OCI-LY3 (cell line): ENCODE measurements at regions not wholly inside any gene's neighbourhood (a gene's known extent, or its start where the extent isn't known, plus 50 kb on each side); places are given as distances from the start of the nearest gene placed in this dataset.

Source experiments
- H2AFZ ChIP-seq: fragments of 200-600, 300-600 bp; shearing (Covaris generic); 2 replicates; pipeline ENCODE4 v1.6.0; 2014; ENCODE audit warnings: antibody characterized with exemption, low read depth, low read length
- H3K27ac ChIP-seq: fragments of 200-600, 300-600 bp; sonication (generic); 2 replicates; pipeline ENCODE4 v1.5.1; 2014; ENCODE audit warnings: mild to moderate bottlenecking, low read length, moderate library complexity, mixed read lengths
- H3K27me3 ChIP-seq: fragments of 200-600, 300-600 bp; sonication (generic); 2 replicates; pipeline ENCODE4 v1.6.1; 2014; ENCODE audit warnings: low read depth, low read length, mixed read lengths
- H3K36me3 ChIP-seq: fragments of 200-600, 300-600 bp; sonication (generic); replicated peaks from 2 replicates; pipeline ENCODE3; 2014; ENCODE audit warnings: low read depth, low read length, mixed read lengths
- H3K4me1 ChIP-seq: fragments of 300-600, 200-600 bp; sonication (generic); 2 replicates; pipeline ENCODE4 v1.6.1; 2014; ENCODE audit warnings: low read length, mixed read lengths
- H3K4me2 ChIP-seq: fragments of 200-600, 300-600 bp; sonication (generic); 2 replicates; pipeline ENCODE4 v1.6.1; 2014; ENCODE audit warnings: low read length, mixed read lengths
- H3K4me3 ChIP-seq: fragments of 300-600, 200-600 bp; sonication (generic); 2 replicates; pipeline ENCODE4 v1.5.1; 2014; ENCODE audit warnings: antibody characterized with exemption, mild to moderate bottlenecking, low read length, moderate library complexity
- H3K79me2 ChIP-seq: fragments of 300-600, 200-600 bp; shearing (Covaris generic); 2 replicates; pipeline ENCODE4 v1.6.1; 2014; ENCODE audit warnings: mild to moderate bottlenecking, low read length, mixed read lengths
- H3K9ac ChIP-seq: fragments of 300-600, 200-600 bp; shearing (Covaris generic); 2 replicates; pipeline ENCODE4 v1.6.0; 2014; ENCODE audit warnings: mild to moderate bottlenecking, low read length, moderate library complexity
- H3K9me3 ChIP-seq: fragments of 200-600, 300-600 bp; shearing (Covaris generic); 2 replicates; pipeline ENCODE4 v1.6.1; 2014; ENCODE audit warnings: low read length, mixed read lengths; ENCODE audit not compliant: insufficient read depth
- H4K20me1 ChIP-seq: fragments of 200-600, 300-600 bp; sonication (generic); 2 replicates; pipeline ENCODE4 v1.6.1; 2016; ENCODE audit warnings: low read length, mixed read lengths; ENCODE audit not compliant: insufficient read depth
- EZH2phosphoT487 ChIP-seq: fragments of 200-600 bp; shearing (Covaris generic); IDR thresholded peaks from 2 replicates; pipeline ENCODE4 v1.6.1; 2018; ENCODE audit warnings: antibody characterized with exemption, mixed run types, low read depth
- TF ChIP-seq, protein P1 (sequence below): fragments of 200-600, 300-600 bp; sonication (generic); IDR thresholded peaks from 2 replicates; pipeline ENCODE4 v1.5.1; 2014; ENCODE audit warnings: antibody characterized with exemption, low read length, low read depth

DNA sequence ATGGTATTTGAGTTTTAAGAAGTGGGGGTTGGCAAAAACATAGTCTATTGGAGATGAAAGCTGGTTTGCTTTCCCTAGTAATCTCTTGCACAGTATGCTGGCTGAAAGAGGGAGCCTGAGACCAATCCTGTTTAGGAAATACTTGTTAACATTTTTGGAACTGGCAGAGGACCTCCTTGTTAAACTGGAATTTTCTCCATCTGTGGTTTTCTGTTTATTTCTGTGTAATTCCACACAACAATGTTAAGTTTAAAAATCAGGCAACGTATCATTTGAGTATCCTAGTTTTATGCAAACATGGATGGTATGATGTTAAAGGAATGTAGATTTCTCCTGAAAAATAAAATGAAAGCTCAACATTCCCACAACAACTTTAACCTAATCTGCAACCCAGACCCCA, 536.0 kb upstream of the TBL1XR1 start:
- H4K20me1 ChIP-seq = no peaks in the 10 kb centered on the region
- peaks cover 14% of the 10 kb centered on the region for H3K4me1 ChIP-seq
- H2AFZ ChIP-seq = no peak overlapping the region
- H3K9ac ChIP-seq = no peak overlapping the region
- no peaks in the 10 kb centered on the region for H3K36me3 ChIP-seq
- H3K27me3 ChIP-seq = no peaks in the 10 kb centered on the region
- H3K79me2 ChIP-seq = no peaks in the 10 kb centered on the region
- no peak for TF ChIP-seq EZH2phosphoT487
- TF ChIP-seq, protein P1, sequence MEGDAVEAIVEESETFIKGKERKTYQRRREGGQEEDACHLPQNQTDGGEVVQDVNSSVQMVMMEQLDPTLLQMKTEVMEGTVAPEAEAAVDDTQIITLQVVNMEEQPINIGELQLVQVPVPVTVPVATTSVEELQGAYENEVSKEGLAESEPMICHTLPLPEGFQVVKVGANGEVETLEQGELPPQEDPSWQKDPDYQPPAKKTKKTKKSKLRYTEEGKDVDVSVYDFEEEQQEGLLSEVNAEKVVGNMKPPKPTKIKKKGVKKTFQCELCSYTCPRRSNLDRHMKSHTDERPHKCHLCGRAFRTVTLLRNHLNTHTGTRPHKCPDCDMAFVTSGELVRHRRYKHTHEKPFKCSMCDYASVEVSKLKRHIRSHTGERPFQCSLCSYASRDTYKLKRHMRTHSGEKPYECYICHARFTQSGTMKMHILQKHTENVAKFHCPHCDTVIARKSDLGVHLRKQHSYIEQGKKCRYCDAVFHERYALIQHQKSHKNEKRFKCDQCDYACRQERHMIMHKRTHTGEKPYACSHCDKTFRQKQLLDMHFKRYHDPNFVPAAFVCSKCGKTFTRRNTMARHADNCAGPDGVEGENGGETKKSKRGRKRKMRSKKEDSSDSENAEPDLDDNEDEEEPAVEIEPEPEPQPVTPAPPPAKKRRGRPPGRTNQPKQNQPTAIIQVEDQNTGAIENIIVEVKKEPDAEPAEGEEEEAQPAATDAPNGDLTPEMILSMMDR = no peak
- no peak overlapping the region for H3K4me3 ChIP-seq
- H3K27ac ChIP-seq = no peak overlapping the region
- H3K4me2 ChIP-seq = no peak overlapping the region
- H3K9me3 ChIP-seq = no peaks in the 10 kb centered on the region

DNA sequence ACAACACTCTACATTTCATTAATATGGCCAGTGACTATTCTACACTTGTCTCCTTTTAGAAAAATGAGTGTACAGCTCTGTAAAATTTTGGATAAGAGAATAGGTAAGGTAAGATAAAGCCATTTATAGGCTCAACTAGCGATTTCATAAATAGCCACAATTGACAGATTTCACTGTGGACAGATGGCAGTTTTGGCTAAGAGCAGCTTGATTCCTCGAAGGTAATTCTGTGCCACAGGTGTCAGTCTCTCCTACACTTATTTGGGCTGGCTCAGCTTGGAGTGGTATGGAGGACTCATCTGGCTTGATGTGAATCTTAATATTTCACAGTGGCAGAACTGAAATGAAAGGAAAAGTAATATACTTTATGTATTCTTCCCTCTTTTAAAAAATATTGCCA, 536.7 kb upstream of the TBL1XR1 start:
- TF ChIP-seq, protein P1 = no peak
- TF ChIP-seq EZH2phosphoT487 = no peak
- Histone ChIP-seq H3K36me3 (no peaks in the 10 kb centered on the region), H3K9ac (no peak overlapping the region), H3K4me2 (no peak overlapping the region), H3K9me3 (no peaks in the 10 kb centered on the region), H3K79me2 (no peaks in the 10 kb centered on the region), H3K4me3 (no peak overlapping the region), H4K20me1 (no peaks in the 10 kb centered on the region), H2AFZ (no peak overlapping the region), H3K27me3 (no peaks in the 10 kb centered on the region), H3K4me1 (peaks cover 14% of the 10 kb centered on the region), H3K27ac (no peak overlapping the region)

DNA sequence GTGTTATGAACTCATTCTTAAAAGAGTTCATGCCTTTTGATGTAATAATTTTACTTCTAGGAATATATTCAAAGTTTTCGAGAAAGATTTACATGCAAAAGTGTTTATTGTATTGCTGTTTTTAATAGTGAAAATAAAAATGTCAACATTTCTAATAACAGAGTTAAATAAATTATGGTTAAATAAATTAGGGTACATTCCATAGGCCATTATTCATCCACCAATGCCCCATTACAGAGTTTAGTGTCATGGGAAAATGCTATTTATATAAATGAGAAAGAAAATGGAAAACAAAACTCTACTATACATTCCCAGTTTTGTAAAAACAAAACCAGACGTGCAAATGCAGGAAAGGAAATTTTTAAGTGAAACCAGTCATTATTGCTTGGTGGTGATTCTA, 538.1 kb upstream of the TBL1XR1 start:
- Histone ChIP-seq H3K27me3 (no peaks in the 10 kb centered on the region), H3K36me3 (no peaks in the 10 kb centered on the region), H3K27ac (no peak overlapping the region), H3K4me3 (no peak overlapping the region), H3K9me3 (no peaks in the 10 kb centered on the region), H3K79me2 (no peaks in the 10 kb centered on the region), H3K4me2 (no peak overlapping the region), H3K9ac (no peak overlapping the region), H3K4me1 (peaks cover 12% of the 10 kb centered on the region), H2AFZ (no peak overlapping the region), H4K20me1 (no peaks in the 10 kb centered on the region)
- no peak for TF ChIP-seq EZH2phosphoT487

DNA sequence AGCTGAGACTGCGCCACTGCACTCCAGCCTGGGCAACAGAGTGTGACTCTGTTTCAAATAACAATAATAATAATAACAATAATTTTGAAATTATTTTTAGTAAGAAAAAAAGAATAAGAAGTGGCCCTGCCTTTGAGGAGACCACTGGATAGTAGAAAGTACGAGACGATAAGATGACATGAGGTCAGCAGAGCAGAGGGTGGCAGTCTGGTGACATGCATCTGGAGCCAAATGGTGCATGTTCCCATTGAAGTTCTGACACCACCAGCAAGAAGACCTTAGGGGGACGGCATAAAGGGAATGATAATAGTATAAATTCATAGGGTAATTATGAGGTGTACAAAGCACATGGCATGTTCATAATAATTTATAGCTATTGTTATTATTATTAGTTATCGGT, 542.2 kb upstream of the TBL1XR1 start:
- Histone ChIP-seq H3K36me3 (no peaks in the 10 kb centered on the region), H3K9me3 (no peaks in the 10 kb centered on the region), H3K27ac (no peak overlapping the region), H3K27me3 (no peaks in the 10 kb centered on the region), H3K4me2 (no peak overlapping the region), H4K20me1 (no peaks in the 10 kb centered on the region), H3K9ac (no peak overlapping the region), H3K4me1 (peaks cover 49% of the 10 kb centered on the region), H3K4me3 (no peak overlapping the region), H3K79me2 (no peaks in the 10 kb centered on the region), H2AFZ (no peak overlapping the region)
- TF ChIP-seq, protein P1 = 0 out of 2 replicates have a peak, but pooled peaks have one; percentile 14
- TF ChIP-seq EZH2phosphoT487 = no peak

DNA sequence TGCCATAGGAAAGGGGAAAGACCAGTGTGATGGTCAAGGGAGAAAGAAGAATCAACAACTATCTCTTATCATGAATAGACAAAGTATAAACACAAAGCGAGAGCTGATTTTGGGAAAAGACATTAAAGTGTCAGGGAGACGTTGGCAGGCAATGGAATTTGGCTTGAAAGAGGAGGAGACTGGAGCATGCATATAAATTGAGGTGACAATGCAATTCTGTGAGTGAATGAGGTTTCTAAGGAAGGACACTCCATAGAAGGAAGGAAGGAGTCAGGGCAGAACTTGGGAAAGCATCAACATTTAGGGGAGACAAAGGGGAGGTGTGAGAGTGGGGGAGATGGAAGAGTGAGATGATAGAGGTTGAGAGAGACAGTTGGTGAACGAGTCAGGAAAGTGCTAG, 543.0 kb upstream of the TBL1XR1 start:
- Histone ChIP-seq H4K20me1 (no peaks in the 10 kb centered on the region), H3K9me3 (no peaks in the 10 kb centered on the region), H3K4me2 (no peak overlapping the region), H3K4me3 (no peak overlapping the region), H2AFZ (peak overlapping the region; percentile 5; the same call in 1 of the 2 replicates), H3K79me2 (no peaks in the 10 kb centered on the region), H3K27me3 (no peaks in the 10 kb centered on the region), H3K36me3 (no peaks in the 10 kb centered on the region), H3K4me1 (peaks cover 47% of the 10 kb centered on the region), H3K27ac (no peak overlapping the region), H3K9ac (no peak overlapping the region)
- TF ChIP-seq, protein P1 = no peak
- no peak for TF ChIP-seq EZH2phosphoT487
